GM19467 (cell line): ENCODE measurements at regions not wholly inside any gene's neighbourhood (a gene's known extent, or its start where the extent isn't known, plus 50 kb on each side); places are given as distances from the start of the nearest gene placed in this dataset.
"Not testable (repeated sequence)": the region's sequence is repeated elsewhere in the genome, so short reads cannot be mapped to it uniquely, and the experiment has no call there.

ENCODE experiments used
- ATAC-seq: cut with Tn5 transposase; IDR thresholded peaks from one replicate; pipeline ENCODE4 v1.9.1; 2021; ENCODE audit warnings: mild to moderate bottlenecking, moderate library complexity; ENCODE audit not compliant: unreplicated experiment

DNA sequence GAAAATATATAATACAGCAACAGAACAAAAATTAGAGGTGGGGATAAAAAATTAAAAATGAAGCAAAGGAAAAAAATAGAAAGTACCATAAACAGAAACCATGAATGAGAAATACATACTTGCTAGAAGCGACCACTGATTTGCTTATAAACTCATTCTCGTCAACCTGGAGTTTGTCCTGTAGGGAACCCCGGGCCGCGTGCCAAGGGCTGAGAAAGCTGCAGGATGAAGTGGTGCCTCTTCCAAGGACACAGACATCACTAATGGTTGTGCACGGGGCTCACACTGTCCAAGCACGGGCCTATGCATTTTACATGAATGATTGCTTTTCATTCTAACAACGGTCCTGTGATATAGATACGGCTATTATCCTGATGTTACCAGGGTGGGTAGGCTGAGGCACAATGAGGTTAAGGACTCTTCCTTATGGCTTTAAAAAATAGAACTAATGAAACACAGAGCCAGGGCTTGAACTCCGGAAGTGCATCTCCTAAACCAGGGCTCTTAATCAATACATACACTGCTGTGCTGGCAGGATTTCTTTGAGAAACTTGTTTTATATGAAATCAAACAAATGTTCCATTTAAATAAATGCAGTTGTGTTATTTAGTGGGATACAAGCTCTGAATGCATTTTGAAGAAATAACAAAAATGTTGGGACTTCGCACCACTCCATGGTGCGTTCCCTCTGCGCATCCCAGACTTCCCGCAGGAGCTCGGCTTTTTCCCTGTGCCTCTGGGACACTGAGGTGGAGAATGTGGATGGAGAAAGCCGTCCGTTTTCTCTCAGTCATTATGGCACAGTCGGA lies 113.9 kb upstream of the PHACTR3 start:
- ATAC-seq: not testable (repeated sequence)

GRCh38 chr20:59491884-59492283 lies 112.5 kb upstream of the PHACTR3 start:
- ATAC-seq: no peak

DNA sequence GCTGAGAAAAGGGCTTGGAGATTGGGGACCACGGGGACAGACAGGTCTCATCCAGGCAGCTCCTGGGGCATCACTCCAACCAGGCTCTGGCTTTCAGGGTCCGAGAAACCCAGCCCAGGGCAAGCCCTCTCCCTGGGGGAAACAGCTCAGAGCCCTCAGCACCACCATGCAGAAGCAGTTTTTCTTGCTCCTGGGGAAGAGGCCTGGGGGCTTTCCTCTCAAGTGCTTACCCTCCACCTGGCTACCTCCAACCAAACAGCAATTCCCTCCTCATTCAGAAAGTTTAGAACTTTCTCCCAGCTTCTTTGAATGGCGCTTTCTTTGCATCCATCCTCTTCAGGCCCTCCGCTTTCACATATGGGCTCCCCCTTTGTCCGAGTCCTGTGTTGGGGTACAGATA lies 110.4 kb upstream of the PHACTR3 start:
- no peak for ATAC-seq

- no peak for ATAC-seq
Measured at GRCh38 chr20:59495166-59495565, 109.2 kb upstream of the PHACTR3 start.

- no peak for ATAC-seq
Measured at GRCh38 chr20:59495894-59496510, 108.3 kb upstream of the PHACTR3 start.

DNA sequence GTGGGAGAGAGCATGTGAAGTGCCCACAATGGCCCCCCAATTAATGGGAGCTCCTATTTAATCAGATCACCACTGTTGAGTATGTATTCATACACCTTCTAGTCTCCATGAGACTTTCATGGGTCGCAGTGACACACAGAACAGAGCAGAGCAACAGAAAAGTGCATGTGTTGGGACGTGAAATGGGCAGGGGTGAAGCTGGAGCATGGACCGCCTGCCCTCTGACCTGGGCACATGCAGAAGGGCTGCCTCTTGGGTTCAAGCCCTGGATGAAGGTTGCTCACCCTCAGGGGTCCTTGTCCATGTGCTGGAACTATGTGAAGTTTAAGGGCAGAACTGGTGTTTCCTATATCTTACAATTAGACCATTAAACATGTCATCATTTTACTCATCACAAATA lies 106.0 kb upstream of the PHACTR3 start:
- no peak for ATAC-seq

GRCh38 chr20:59499863-59500262 lies 104.5 kb upstream of the PHACTR3 start:
- ATAC-seq: no peak

DNA sequence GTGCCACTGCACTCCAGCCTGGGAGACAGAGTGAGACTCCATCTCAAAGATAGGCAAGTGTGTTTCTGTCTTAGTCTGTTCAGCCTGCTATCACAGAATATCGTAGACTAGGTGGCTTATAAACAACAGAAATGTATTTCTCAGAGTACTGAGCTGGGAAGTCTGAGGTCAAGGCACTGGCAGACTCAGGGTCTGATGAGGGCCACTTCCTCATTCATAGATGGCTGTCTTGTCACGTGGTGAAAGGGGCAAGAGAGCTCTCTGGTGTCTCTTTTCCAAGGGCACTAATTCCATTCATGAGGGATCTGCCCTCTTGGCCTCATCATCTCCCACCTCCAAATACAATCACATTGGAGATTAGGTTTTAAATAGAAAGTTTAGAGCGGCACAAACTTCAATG lies 95.6 kb upstream of the PHACTR3 start:
- no peak for ATAC-seq

DNA sequence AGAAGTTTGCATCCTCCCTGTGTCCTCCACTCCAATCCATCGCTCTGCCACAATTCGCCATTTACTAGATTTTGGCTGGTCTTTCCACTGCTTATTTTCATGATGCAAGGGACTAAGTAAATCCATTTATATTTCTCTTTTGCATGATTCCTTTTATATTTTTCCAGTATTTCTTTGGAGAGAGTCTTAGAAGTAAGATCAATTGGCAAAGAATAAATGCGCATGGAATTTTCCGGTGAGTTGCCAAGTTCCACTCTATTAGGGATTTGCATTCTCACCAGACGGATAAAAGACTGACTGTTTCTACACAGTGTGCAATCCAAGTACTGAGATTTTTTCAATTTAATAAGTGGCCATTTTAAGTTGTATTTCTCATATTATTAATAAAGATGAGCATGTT lies 91.7 kb upstream of the PHACTR3 start:
- no peak for ATAC-seq

DNA sequence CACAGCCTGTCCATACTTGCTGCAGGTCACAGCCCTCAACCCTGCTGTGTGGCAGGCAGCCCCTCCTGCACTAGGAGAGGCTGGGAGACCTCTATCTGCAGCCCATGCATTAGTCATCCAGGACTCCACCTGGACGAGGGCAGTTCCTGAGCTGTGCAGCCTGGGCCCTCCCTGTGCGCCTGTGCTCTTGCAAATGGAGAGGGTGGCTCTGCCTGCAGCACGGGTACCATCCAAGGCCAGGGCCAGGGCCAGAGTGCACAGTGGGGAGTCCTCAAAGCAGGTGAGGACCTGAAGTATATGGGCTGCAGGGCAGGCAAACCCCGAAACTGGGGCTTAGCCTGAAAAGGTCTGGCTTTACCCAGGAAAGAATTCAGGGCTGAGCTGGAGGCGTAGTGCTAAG lies 89.8 kb upstream of the PHACTR3 start:
- no peak for ATAC-seq

DNA sequence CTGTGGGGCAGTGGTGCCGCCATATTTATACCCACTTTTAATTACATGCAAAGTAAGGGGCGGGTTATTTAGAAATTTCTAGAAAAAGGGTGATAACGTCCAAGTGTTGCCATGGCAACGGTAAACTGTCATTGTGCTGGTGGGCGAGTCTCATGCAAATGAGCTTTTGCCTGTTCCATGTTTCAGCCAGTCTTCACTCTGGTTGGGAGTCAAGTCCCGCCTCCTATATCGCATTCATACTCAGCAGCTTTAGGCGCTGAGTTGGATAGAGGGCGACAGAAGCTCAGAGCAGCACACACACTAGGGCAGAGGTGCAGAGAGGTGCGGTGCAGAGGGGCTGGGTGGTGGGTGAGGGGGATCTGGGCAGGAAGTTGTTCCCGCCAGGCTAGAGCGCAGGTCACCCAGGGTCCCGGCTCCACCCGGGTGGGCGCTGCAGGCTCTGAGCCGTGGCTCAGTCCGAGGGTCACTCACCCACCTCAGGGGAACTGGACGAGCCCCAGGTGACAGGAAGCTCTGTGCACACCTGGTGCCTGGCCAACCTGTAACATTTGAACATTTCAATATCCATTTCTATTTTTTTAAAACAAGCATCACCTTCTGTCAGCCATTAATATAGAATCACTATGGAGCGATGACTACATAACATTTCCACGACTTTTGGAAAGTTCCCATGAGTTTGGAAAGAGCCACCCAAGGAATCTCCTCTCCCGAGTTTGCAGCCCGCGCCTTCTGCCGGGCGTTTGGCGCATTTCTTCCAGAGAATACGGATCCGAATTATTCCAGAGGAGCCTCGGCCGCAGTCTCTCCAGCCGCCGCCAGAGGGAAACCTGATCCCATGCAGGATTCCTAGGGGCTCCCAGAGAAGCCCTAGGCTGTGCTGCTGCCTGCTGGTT lies 89.1 kb upstream of the PHACTR3 start:
- no peak for ATAC-seq

DNA sequence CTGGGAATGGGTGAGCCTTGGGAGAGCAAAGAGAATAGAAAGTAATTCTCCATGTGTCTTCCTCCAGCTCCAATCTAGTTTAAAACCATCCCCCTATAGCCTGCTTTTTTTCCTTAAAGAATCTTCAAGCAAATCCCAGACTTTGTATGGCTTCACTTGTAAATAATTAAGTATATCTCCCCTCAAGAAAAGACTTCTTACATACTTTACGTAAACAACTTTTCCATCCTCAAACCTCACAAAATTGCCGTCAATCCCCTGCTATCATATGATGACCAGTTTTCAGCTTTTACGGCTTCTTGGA lies 88.5 kb upstream of the PHACTR3 start:
- ATAC-seq: no peak

GRCh38 chr20:59518881-59519706 lies 85.2 kb upstream of the PHACTR3 start:
- ATAC-seq: peak; percentile 84

DNA sequence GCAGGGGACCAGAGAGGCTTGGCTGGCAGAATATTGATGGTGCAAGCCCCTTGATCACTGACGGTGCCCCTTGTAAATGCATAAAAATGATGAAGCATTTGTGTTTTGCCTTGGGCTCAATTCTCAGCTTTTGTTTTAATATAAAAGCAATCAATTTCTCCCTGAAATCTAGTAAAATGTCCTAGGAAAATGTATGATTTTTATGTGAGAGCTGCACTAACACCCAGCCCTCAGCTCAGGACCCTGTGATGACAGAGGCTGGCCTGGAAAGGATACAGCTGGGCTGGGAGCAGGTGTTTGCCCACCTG lies 84.7 kb upstream of the PHACTR3 start:
- no peak for ATAC-seq

GRCh38 chr20:59520814-59521213 lies 83.5 kb upstream of the PHACTR3 start:
- ATAC-seq: no peak

DNA sequence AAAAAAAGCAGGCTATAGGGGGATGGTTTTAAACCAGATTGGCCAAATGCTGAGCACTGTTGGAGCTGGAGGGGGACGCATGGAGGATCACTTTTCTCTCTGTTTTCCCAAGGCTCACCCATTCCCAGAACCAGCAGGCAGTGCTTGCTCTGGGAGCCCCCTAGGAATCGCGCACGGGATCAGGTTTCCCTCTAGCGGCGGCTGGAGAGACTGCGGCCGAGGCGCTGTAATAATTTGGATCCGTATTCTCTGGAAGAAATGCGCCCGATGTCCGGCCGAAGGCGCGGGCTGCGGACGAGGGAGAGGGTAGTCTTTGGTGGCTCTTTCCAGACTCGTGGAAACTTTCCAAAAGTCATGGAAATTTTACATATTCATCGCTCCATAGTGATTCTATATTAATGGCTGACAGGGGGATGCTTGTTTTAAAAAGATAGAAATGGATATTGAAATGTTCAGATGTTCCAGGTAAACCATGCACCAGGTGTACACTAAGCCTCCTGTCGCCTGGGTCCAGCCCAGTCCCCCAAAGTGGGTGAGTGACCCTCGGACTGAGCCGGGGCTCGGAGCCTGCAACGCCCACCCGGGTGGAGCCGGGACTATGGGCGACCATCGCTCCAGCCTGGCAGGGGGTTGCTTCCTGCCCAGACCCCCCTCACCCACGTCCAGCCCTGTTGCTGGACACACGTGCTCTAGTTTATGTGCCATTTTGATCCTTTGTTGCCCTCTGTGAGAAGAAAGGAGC lies 78.7 kb upstream of the PHACTR3 start:
- no peak for ATAC-seq

GRCh38 chr20:59526242-59527225 lies 77.8 kb upstream of the PHACTR3 start:
- no peak for ATAC-seq

- ATAC-seq: no peak
Measured at GRCh38 chr20:59530782-59531181, 73.6 kb upstream of the PHACTR3 start.

DNA sequence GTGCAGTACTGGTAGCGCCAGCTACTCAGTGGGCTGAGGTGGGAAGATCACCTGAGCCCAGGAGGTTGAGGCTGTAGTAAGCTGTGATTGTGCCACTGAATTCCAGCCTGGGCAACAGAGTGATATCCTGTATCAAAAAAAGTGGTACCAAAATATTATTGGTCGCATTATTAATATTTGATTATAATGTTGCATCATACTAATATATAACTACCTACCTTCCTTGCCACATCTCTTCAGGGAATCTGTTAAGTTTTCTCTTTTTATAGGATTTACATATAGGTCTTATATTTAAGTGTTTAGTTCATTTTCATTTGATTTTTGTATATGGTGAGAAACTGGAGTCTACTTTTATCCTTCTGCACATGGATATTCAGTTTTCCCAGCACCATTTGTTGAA lies 66.3 kb upstream of the PHACTR3 start:
- ATAC-seq: no peak
